H9 (cell line): ENCODE measurements at regions not wholly inside any gene's neighbourhood (a gene's known extent, or its start where the extent isn't known, plus 50 kb on each side); places are given as distances from the start of the nearest gene placed in this dataset.

Source experiments
- DNase-seq: peaks from one replicate; pipeline ENCODE4 v3.0.0-alpha.2; 2017
- H2AFZ ChIP-seq: one replicate; pipeline ENCODE4 v1.6.1; 2013; ENCODE audit warnings: mild to moderate bottlenecking, low read length, control low read depth, moderate library complexity
- H2AK5ac ChIP-seq: 2 replicates; pipeline ENCODE4 v1.6.1; 2013; ENCODE audit warnings: low read length, control low read depth, mixed read lengths; ENCODE audit not compliant: insufficient read length
- H2BK120ac ChIP-seq: one replicate; pipeline ENCODE4 v1.6.1; 2013; ENCODE audit warnings: low read depth, mild to moderate bottlenecking, low read length, control low read depth, inconsistent platforms; ENCODE audit not compliant: poor library complexity, severe bottlenecking
- H2BK12ac ChIP-seq: 2 replicates; pipeline ENCODE4 v1.6.1; 2013; ENCODE audit warnings: low read length, control low read depth, mixed read lengths, low read depth; ENCODE audit not compliant: insufficient read length
- H2BK15ac ChIP-seq: 2 replicates; pipeline ENCODE4 v1.6.1; 2013; ENCODE audit warnings: low read depth, low read length, control low read depth
- H2BK20ac ChIP-seq: one replicate; pipeline ENCODE4 v1.6.1; 2013; ENCODE audit warnings: low read depth, mild to moderate bottlenecking, low read length, control low read depth, inconsistent platforms; ENCODE audit not compliant: poor library complexity, severe bottlenecking
- H2BK5ac ChIP-seq: 2 replicates; pipeline ENCODE4 v1.6.1; 2013; ENCODE audit warnings: low read length, control low read depth, mixed read lengths; ENCODE audit not compliant: insufficient read length
- H3K14ac ChIP-seq: 2 replicates; pipeline ENCODE4 v1.6.1; 2013; ENCODE audit warnings: low read length, control low read depth; ENCODE audit not compliant: insufficient read depth
- H3K18ac ChIP-seq: 2 replicates; pipeline ENCODE4 v1.6.1; 2013; ENCODE audit warnings: low read depth, mild to moderate bottlenecking, mixed read lengths, low read length, control low read depth; ENCODE audit not compliant: insufficient read length
- H3K23ac ChIP-seq: 2 replicates; pipeline ENCODE4 v1.6.1; 2013; ENCODE audit warnings: low read length, control low read depth, mixed read lengths, low read depth; ENCODE audit not compliant: insufficient read length
- H3K23me2 ChIP-seq: 2 replicates; pipeline ENCODE4 v1.6.1; 2013; ENCODE audit warnings: low read depth, mild to moderate bottlenecking, mixed read lengths, low read length, control low read depth; ENCODE audit not compliant: insufficient read length, poor library complexity, severe bottlenecking
- H3K27ac ChIP-seq: 2 replicates; pipeline ENCODE4 v1.5.1; 2013; ENCODE audit warnings: low read length, control low read depth, mixed read lengths, low read depth; ENCODE audit not compliant: insufficient read length
- H3K27me3 ChIP-seq: 2 replicates; pipeline ENCODE4 v1.6.1; 2013; ENCODE audit warnings: low read length, control low read depth, inconsistent platforms; ENCODE audit not compliant: insufficient read depth
- H3K4ac ChIP-seq: 2 replicates; pipeline ENCODE4 v1.6.1; 2013; ENCODE audit warnings: low read depth, mild to moderate bottlenecking, control low read depth, inconsistent platforms, low read length, moderate library complexity
- H3K4me1 ChIP-seq: 2 replicates; pipeline ENCODE4 v1.6.1; 2013; ENCODE audit warnings: low read length, control low read depth, inconsistent platforms; ENCODE audit not compliant: insufficient read depth
- H3K4me2 ChIP-seq: 2 replicates; pipeline ENCODE4 v1.6.1; 2013; ENCODE audit warnings: low read length, control low read depth, mixed read lengths; ENCODE audit not compliant: insufficient read length, insufficient read depth
- H3K56ac ChIP-seq: 2 replicates; pipeline ENCODE4 v1.6.1; 2013; ENCODE audit warnings: low read depth, mild to moderate bottlenecking, mixed read lengths, low read length, control low read depth; ENCODE audit not compliant: insufficient read length
- H3K79me1 ChIP-seq: 2 replicates; pipeline ENCODE4 v1.6.1; 2013; ENCODE audit warnings: low read depth, mild to moderate bottlenecking, moderate library complexity, low read length, control low read depth, inconsistent platforms; ENCODE audit not compliant: insufficient read depth, poor library complexity, severe bottlenecking
- H3K79me2 ChIP-seq: 2 replicates; pipeline ENCODE4 v1.6.1; 2013; ENCODE audit warnings: low read length, control low read depth, inconsistent platforms; ENCODE audit not compliant: insufficient read depth
- H3K9ac ChIP-seq: 2 replicates; pipeline ENCODE4 v1.6.1; 2013; ENCODE audit warnings: low read length, control low read depth, mixed read lengths; ENCODE audit not compliant: insufficient read length; ENCODE audit errors: extremely low read depth
- H3K9me3 ChIP-seq: one replicate; pipeline ENCODE4 v1.6.1; 2013; ENCODE audit warnings: low read depth, low read length, inconsistent platforms; ENCODE audit not compliant: control insufficient read depth
- H3T11ph ChIP-seq: one replicate; pipeline ENCODE4 v1.6.1; 2013; ENCODE audit warnings: mild to moderate bottlenecking, low read length, control low read depth, inconsistent platforms
- H4K20me1 ChIP-seq: one replicate; pipeline ENCODE4 v1.6.1; 2013; ENCODE audit not compliant: control insufficient read depth, insufficient read length, insufficient read depth
- H4K5ac ChIP-seq: 2 replicates; pipeline ENCODE4 v1.6.1; 2013; ENCODE audit warnings: low read depth, mild to moderate bottlenecking, mixed read lengths, low read length, control low read depth; ENCODE audit not compliant: insufficient read length
- H4K8ac ChIP-seq: replicated peaks from 2 replicates; pipeline ENCODE4 v1.6.1; 2013; ENCODE audit warnings: low read length, control low read depth, mixed read lengths, low read depth; ENCODE audit not compliant: insufficient read length
- H4K91ac ChIP-seq: 2 replicates; pipeline ENCODE4 v1.6.1; 2013; ENCODE audit warnings: low read depth, mild to moderate bottlenecking, moderate library complexity, mixed read lengths, low read length, control low read depth; ENCODE audit not compliant: insufficient read length
- H3K27ac Mint-ChIP-seq, 3 experiments: 2 replicates in 2 of 3; 3 replicates in 1 of 3; pipeline ENCODE4 v1.8.0; 2020 to 2021; ENCODE audit warnings: mixed read lengths in 3 of 3, mild to moderate bottlenecking in 1 of 3, moderate library complexity in 1 of 3
- H3K27me3 Mint-ChIP-seq: 2 replicates; pipeline ENCODE4 v1.8.0; 2021; ENCODE audit warnings: low read depth, mild to moderate bottlenecking, moderate library complexity, mixed read lengths
- H3K36me3 Mint-ChIP-seq, 3 experiments: 2 replicates in 2 of 3; 3 replicates in 1 of 3; pipeline ENCODE4 v1.8.0; 2020 to 2021; ENCODE audit warnings: low read depth in 3 of 3, mixed read lengths in 3 of 3; ENCODE audit not compliant: insufficient read depth in 1 of 3
- H3K4me1 Mint-ChIP-seq, 2 experiments: 2 replicates each; pipeline ENCODE4 v1.8.0; 2020; ENCODE audit warnings: mixed read lengths in 2 of 2
- H3K4me3 Mint-ChIP-seq, 2 experiments: 2 replicates in 1 of 2; 3 replicates in 1 of 2; pipeline ENCODE4 v1.8.0; 2020 to 2021; ENCODE audit warnings: mild to moderate bottlenecking in 2 of 2, mixed read lengths in 2 of 2, moderate library complexity in 1 of 2
- H3K9me3 Mint-ChIP-seq, 2 experiments: 2 replicates in 1 of 2; 3 replicates in 1 of 2; pipeline ENCODE4 v1.8.0; 2020; ENCODE audit warnings: mild to moderate bottlenecking in 2 of 2, mixed read lengths in 2 of 2, moderate library complexity in 1 of 2
- CTCF ChIP-seq: fragments of 200-600 bp; sonication (generic); conservative IDR thresholded peaks from 3 replicates; pipeline ENCODE4 v1.8.0; 2021; ENCODE audit warnings: antibody characterized with exemption, mild to moderate bottlenecking
- WGBS: extraction: QIAGEN DNeasy Blood & Tissue Kit; methylation state at CpG from one replicate; pipeline ENCODE4 v1.1.7; 2013; ENCODE audit warnings: missing lambda C conversion rate, low lambda C conversion rate, mixed read lengths; ENCODE audit not compliant: insufficient read length; ENCODE audit errors: extremely low coverage; 5-methylcytosine and 5-hydroxymethylcytosine counted together

GRCh38 chr9:89780959-89781358 lies 176.1 kb downstream of the GADD45G start:
- no peak overlapping the region for H2BK5ac ChIP-seq

More at GRCh38 chr9:89780959-89781358, 176.1 kb downstream of the GADD45G start:
- peaks cover 11% of the 10 kb centered on the region for H3K27me3 Mint-ChIP-seq
- H4K5ac ChIP-seq = no peak overlapping the region
- no peak overlapping the region for H2AK5ac ChIP-seq
- H3T11ph ChIP-seq = no peak overlapping the region
- H3K23me2 ChIP-seq = no peaks in the 10 kb centered on the region
- H2BK20ac ChIP-seq = no peak overlapping the region
- H3K27ac ChIP-seq = no peak overlapping the region
- no peaks in the 10 kb centered on the region for H3K79me2 ChIP-seq
- no peak overlapping the region for H2BK12ac ChIP-seq
- H3K36me3 Mint-ChIP-seq = no peaks in the 10 kb centered on the region
- H4K20me1 ChIP-seq = no peaks in the 10 kb centered on the region
- no peak for TF ChIP-seq CTCF
- no peaks in the 10 kb centered on the region for H3K79me1 ChIP-seq
- no peaks in the 10 kb centered on the region for H3K9me3 ChIP-seq
- H3K4me1 Mint-ChIP-seq = peaks cover 0 to 9% of the 10 kb centered on the region in 2 experiments; a peak in 1 of 4 replicates
- H3K4me2 ChIP-seq = no peak overlapping the region
- H2BK15ac ChIP-seq = no peak overlapping the region
- no peak overlapping the region for H3K14ac ChIP-seq
- H3K27me3 ChIP-seq = no peaks in the 10 kb centered on the region
- DNase-seq = no peak
- H3K4me1 ChIP-seq = no peaks in the 10 kb centered on the region
- no peak overlapping the region for H3K4ac ChIP-seq
- H3K9me3 Mint-ChIP-seq = no peaks in the 10 kb centered on the region
- H2BK120ac ChIP-seq = no peak overlapping the region
- no peak overlapping the region for H4K8ac ChIP-seq
- H3K56ac ChIP-seq = no peak overlapping the region
- no peak overlapping the region for H3K9ac ChIP-seq
- no peak overlapping the region for H3K4me3 Mint-ChIP-seq
- H3K18ac ChIP-seq = no peak overlapping the region
- H3K23ac ChIP-seq = no peak overlapping the region
- no peak overlapping the region for H3K27ac Mint-ChIP-seq
- no CpG with 5 or more reads among the region's 4 CpGs for WGBS
- H2AFZ ChIP-seq = no peak overlapping the region
- no peak overlapping the region for H4K91ac ChIP-seq
